Trophoblast cell (in vitro differentiated cells and primary cell): ENCODE measurements at regions not wholly inside any gene's neighbourhood (a gene's known extent, or its start where the extent isn't known, plus 50 kb on each side); places are given as distances from the start of the nearest gene placed in this dataset.
A peak's percentile ranks its signal among the peaks of the same experiment; 100 is the strongest.

ENCODE experiments used
- DNase-seq, 2 donors: peaks; one replicate each; pipeline ENCODE4 v3.0.0-alpha.2; 2016
- H2AFZ ChIP-seq: 2 replicates; pipeline ENCODE4 v1.6.1; 2013; ENCODE audit warnings: low read length, moderate library complexity, mild to moderate bottlenecking; ENCODE audit not compliant: insufficient read depth, poor library complexity
- H2AK5ac ChIP-seq: 2 replicates; pipeline ENCODE4 v1.6.1; 2013; ENCODE audit warnings: mild to moderate bottlenecking, low read length
- H2BK120ac ChIP-seq: 2 replicates; pipeline ENCODE4 v1.6.1; 2013; ENCODE audit warnings: low read length, mild to moderate bottlenecking, moderate library complexity; ENCODE audit not compliant: insufficient read depth, poor library complexity
- H2BK12ac ChIP-seq: 2 replicates; pipeline ENCODE4 v1.6.1; 2013; ENCODE audit warnings: mild to moderate bottlenecking, low read length, moderate library complexity
- H2BK5ac ChIP-seq: 2 replicates; pipeline ENCODE4 v1.6.1; 2013; ENCODE audit warnings: low read length, low read depth, moderate library complexity, mild to moderate bottlenecking; ENCODE audit not compliant: poor library complexity
- H3K14ac ChIP-seq: 2 replicates; pipeline ENCODE4 v1.6.1; 2013; ENCODE audit warnings: mild to moderate bottlenecking, low read length
- H3K18ac ChIP-seq: 2 replicates; pipeline ENCODE4 v1.6.1; 2013; ENCODE audit warnings: mild to moderate bottlenecking, low read length
- H3K23ac ChIP-seq: 2 replicates; pipeline ENCODE4 v1.6.1; 2013; ENCODE audit warnings: low read length
- H3K27ac ChIP-seq: 2 replicates; pipeline ENCODE4 v1.5.1; 2013; ENCODE audit warnings: low read depth, mild to moderate bottlenecking, inconsistent platforms, low read length, moderate library complexity
- H3K27me3 ChIP-seq: 2 replicates; pipeline ENCODE4 v1.6.1; 2013; ENCODE audit warnings: inconsistent platforms, mild to moderate bottlenecking, low read length, moderate library complexity; ENCODE audit not compliant: insufficient read depth
- H3K36me3 ChIP-seq, 2 experiments: 1 replicate in 1 of 2; 2 replicates in 1 of 2; pipeline ENCODE4 v1.6.1; 2013; ENCODE audit warnings: low read length in 2 of 2, mild to moderate bottlenecking in 2 of 2, moderate library complexity in 1 of 2; ENCODE audit not compliant: insufficient read depth in 2 of 2, control insufficient read depth in 1 of 2
- H3K4ac ChIP-seq: 2 replicates; pipeline ENCODE4 v1.6.1; 2013; ENCODE audit warnings: low read depth, mild to moderate bottlenecking, low read length, moderate library complexity
- H3K4me1 ChIP-seq, 2 experiments: 1 replicate in 1 of 2; 2 replicates in 1 of 2; pipeline ENCODE4 v1.6.1; 2013; ENCODE audit warnings: low read length in 2 of 2, mild to moderate bottlenecking in 2 of 2, moderate library complexity in 1 of 2; ENCODE audit not compliant: insufficient read depth in 2 of 2, control insufficient read depth in 1 of 2
- H3K4me2 ChIP-seq: 2 replicates; pipeline ENCODE4 v1.6.1; 2013; ENCODE audit warnings: inconsistent platforms, mild to moderate bottlenecking, low read length, moderate library complexity
- H3K4me3 ChIP-seq: 2 replicates; pipeline ENCODE4 v1.5.1; 2013; ENCODE audit warnings: mild to moderate bottlenecking, low read depth, low read length, inconsistent platforms
- H3K79me1 ChIP-seq: one replicate; pipeline ENCODE4 v1.6.1; 2013; ENCODE audit warnings: low read length
- H3K79me2 ChIP-seq: 2 replicates; pipeline ENCODE4 v1.6.1; 2013; ENCODE audit warnings: low read length, mild to moderate bottlenecking; ENCODE audit not compliant: control insufficient read depth, insufficient read depth, poor library complexity
- H3K9ac ChIP-seq: 2 replicates; pipeline ENCODE4 v1.6.1; 2013; ENCODE audit warnings: mild to moderate bottlenecking, low read length
- H3K9me3 ChIP-seq: 2 replicates; pipeline ENCODE4 v1.6.1; 2013; ENCODE audit warnings: low read depth, mild to moderate bottlenecking, control low read depth, inconsistent platforms, low read length; ENCODE audit not compliant: insufficient read depth
- H4K12ac ChIP-seq: 2 replicates; pipeline ENCODE4 v1.6.1; 2013; ENCODE audit warnings: low read depth, mild to moderate bottlenecking, low read length, moderate library complexity
- H4K8ac ChIP-seq: 2 replicates; pipeline ENCODE4 v1.6.1; 2013; ENCODE audit warnings: low read depth, mild to moderate bottlenecking, low read length, moderate library complexity
- H4K91ac ChIP-seq: one replicate; pipeline ENCODE4 v1.6.1; 2013; ENCODE audit warnings: low read depth, mild to moderate bottlenecking, low read length, moderate library complexity
- WGBS: extraction: QIAGEN DNeasy Blood & Tissue Kit; methylation state at CpG from one replicate; pipeline ENCODE4 v1.1.7; 2013; ENCODE audit warnings: missing lambda C conversion rate; ENCODE audit not compliant: insufficient read length, insufficient coverage; ENCODE audit errors: extremely low coverage; 5-methylcytosine and 5-hydroxymethylcytosine counted together

GRCh38 chr2:102967451-102967850, 205.6 kb downstream of the TMEM182 start:
- Histone ChIP-seq H2BK5ac (no peak overlapping the region), H3K36me3 (no peaks in the 10 kb centered on the region), H2AK5ac (no peak overlapping the region), H2AFZ (no peak overlapping the region), H3K14ac (no peak overlapping the region), H3K27me3 (no peaks in the 10 kb centered on the region), H3K4me1 (no peaks in the 10 kb centered on the region), H3K79me2 (no peaks in the 10 kb centered on the region), H3K4ac (no peak overlapping the region), H2BK120ac (no peak overlapping the region), H4K91ac (no peak overlapping the region), H3K4me2 (no peak overlapping the region), H3K9me3 (no peaks in the 10 kb centered on the region), H3K23ac (no peak overlapping the region), H4K8ac (no peak overlapping the region), H3K27ac (no peak overlapping the region), H3K4me3 (no peak overlapping the region), H3K79me1 (no peaks in the 10 kb centered on the region), H4K12ac (no peak overlapping the region), H3K18ac (no peak overlapping the region), H3K9ac (no peak overlapping the region), H2BK12ac (no peak overlapping the region)
- DNase-seq: no peak
- no CpG with 5 or more reads among the region's 4 CpGs for WGBS

GRCh38 chr2:102968375-102968774, 206.5 kb downstream of the TMEM182 start:
- H3K27me3 ChIP-seq: no peaks in the 10 kb centered on the region
- H3K9me3 ChIP-seq: no peaks in the 10 kb centered on the region
- H2BK12ac ChIP-seq: no peak overlapping the region
- no peak overlapping the region for H4K8ac ChIP-seq
- no peak overlapping the region for H3K4me3 ChIP-seq
- no peak overlapping the region for H3K27ac ChIP-seq
- WGBS: no CpG with 5 or more reads among the region's 6 CpGs
- H4K91ac ChIP-seq: no peak overlapping the region
- no peak overlapping the region for H4K12ac ChIP-seq
- H3K18ac ChIP-seq: no peak overlapping the region
- H2BK5ac ChIP-seq: no peak overlapping the region
- H3K14ac ChIP-seq: no peak overlapping the region
- no peak overlapping the region for H3K9ac ChIP-seq
- no peaks in the 10 kb centered on the region for H3K79me2 ChIP-seq
- H3K4me1 ChIP-seq: no peaks in the 10 kb centered on the region
- DNase-seq: no peak
- no peak overlapping the region for H3K4ac ChIP-seq
- H2AFZ ChIP-seq: no peak overlapping the region
- no peak overlapping the region for H2BK120ac ChIP-seq
- H2AK5ac ChIP-seq: no peak overlapping the region
- no peaks in the 10 kb centered on the region for H3K36me3 ChIP-seq
- no peaks in the 10 kb centered on the region for H3K79me1 ChIP-seq
- no peak overlapping the region for H3K4me2 ChIP-seq
- no peak overlapping the region for H3K23ac ChIP-seq

- H3K36me3 ChIP-seq: no peaks in the 10 kb centered on the region
- no peak overlapping the region for H2AK5ac ChIP-seq
- H3K27me3 ChIP-seq: no peaks in the 10 kb centered on the region
- H3K4me3 ChIP-seq: no peak overlapping the region
- no peak overlapping the region for H4K91ac ChIP-seq
- H3K4me2 ChIP-seq: no peak overlapping the region
- no peak overlapping the region for H3K23ac ChIP-seq
- no peak overlapping the region for H3K18ac ChIP-seq
- H3K79me1 ChIP-seq: no peaks in the 10 kb centered on the region
- H3K9me3 ChIP-seq: no peaks in the 10 kb centered on the region
- no peak overlapping the region for H3K4ac ChIP-seq
- no peak overlapping the region for H3K14ac ChIP-seq
- no peak overlapping the region for H2AFZ ChIP-seq
- no peak overlapping the region for H2BK5ac ChIP-seq
- no peak overlapping the region for H2BK120ac ChIP-seq
- no peak overlapping the region for H2BK12ac ChIP-seq
- H3K79me2 ChIP-seq: no peaks in the 10 kb centered on the region
- H4K12ac ChIP-seq: no peak overlapping the region
- no CpG with 5 or more reads among the region's 6 CpGs for WGBS
- H3K27ac ChIP-seq: no peak overlapping the region
- no peak overlapping the region for H3K9ac ChIP-seq
- H4K8ac ChIP-seq: no peak overlapping the region
- no peaks in the 10 kb centered on the region for H3K4me1 ChIP-seq
- no peak for DNase-seq
Observed at GRCh38 chr2:102971701-102972100, 209.9 kb downstream of the TMEM182 start.

GRCh38 chr2:102975996-102976975, 214.5 kb downstream of the TMEM182 start:
- no peak overlapping the region for H3K4ac ChIP-seq
- DNase-seq: peak in 1 of 2 donors; percentile 30
- no peak overlapping the region for H2BK5ac ChIP-seq
- H4K91ac ChIP-seq: no peak overlapping the region
- H3K4me3 ChIP-seq: no peak overlapping the region
- H2AFZ ChIP-seq: no peak overlapping the region
- no peak overlapping the region for H4K12ac ChIP-seq
- no peak overlapping the region for H2BK120ac ChIP-seq
- no peak overlapping the region for H3K27ac ChIP-seq
- no peak overlapping the region for H3K18ac ChIP-seq
- H3K27me3 ChIP-seq: no peaks in the 10 kb centered on the region
- H2BK12ac ChIP-seq: no peak overlapping the region
- H2AK5ac ChIP-seq: no peak overlapping the region
- no peaks in the 10 kb centered on the region for H3K79me1 ChIP-seq
- no peaks in the 10 kb centered on the region for H3K9me3 ChIP-seq
- H3K14ac ChIP-seq: no peak overlapping the region
- no peaks in the 10 kb centered on the region for H3K79me2 ChIP-seq
- H3K36me3 ChIP-seq: no peaks in the 10 kb centered on the region
- no peak overlapping the region for H3K4me2 ChIP-seq
- no peak overlapping the region for H4K8ac ChIP-seq
- no peak overlapping the region for H3K23ac ChIP-seq
- no peaks in the 10 kb centered on the region for H3K4me1 ChIP-seq
- H3K9ac ChIP-seq: no peak overlapping the region
- WGBS: no CpG with 5 or more reads among the region's 8 CpGs
